ENCODE measurements at regions not wholly inside any gene's neighbourhood (a gene's known extent, or its start where the extent isn't known, plus 50 kb on each side); places are given as distances from the start of the nearest gene placed in this dataset.
"Not testable (repeated sequence)": the region's sequence is repeated elsewhere in the genome, so short reads cannot be mapped to it uniquely, and the experiment has no call there.

- DNase-seq (ENCODE audit: low read depth) = no peak
Measured at GRCh38 chr5:35561396-35561795, 56.3 kb upstream of the SPEF2 start.

- DNase-seq (ENCODE audit: low read depth) = no peak
Measured at GRCh38 chr5:35557748-35558147, 59.9 kb upstream of the SPEF2 start.

- no peak for DNase-seq (ENCODE audit: low read depth)
Measured at GRCh38 chr5:35557199-35557598, 60.5 kb upstream of the SPEF2 start.

GRCh38 chr5:35554016-35554415 lies 63.6 kb upstream of the SPEF2 start:
- DNase-seq (ENCODE audit: low read depth) = no peak

- no peak for DNase-seq (ENCODE audit: low read depth)
Measured at GRCh38 chr5:35545190-35545589, 72.5 kb upstream of the SPEF2 start.

GRCh38 chr5:35543408-35543807 lies 74.3 kb upstream of the SPEF2 start:
- no peak for DNase-seq (ENCODE audit: low read depth)

GRCh38 chr5:35540002-35540401 lies 77.7 kb upstream of the SPEF2 start:
- DNase-seq (ENCODE audit: low read depth) = no peak

- DNase-seq (ENCODE audit: low read depth) = no peak
Measured at GRCh38 chr5:35538198-35538931, 79.3 kb upstream of the SPEF2 start.

GRCh38 chr5:35533156-35533555 lies 84.5 kb upstream of the SPEF2 start:
- no peak for DNase-seq (ENCODE audit: low read depth)

GRCh38 chr5:35531553-35531952 lies 86.1 kb upstream of the SPEF2 start:
- not testable (repeated sequence) for DNase-seq (ENCODE audit: low read depth)

GRCh38 chr5:35518104-35518503 lies 99.6 kb upstream of the SPEF2 start:
- DNase-seq (ENCODE audit: low read depth) = no peak

GRCh38 chr5:35516271-35516670 lies 101.4 kb upstream of the SPEF2 start:
- no peak for DNase-seq (ENCODE audit: low read depth)

- DNase-seq (ENCODE audit: low read depth) = no peak
Measured at GRCh38 chr5:35513612-35514011, 104.1 kb upstream of the SPEF2 start.

- no peak for DNase-seq (ENCODE audit: low read depth)
Measured at GRCh38 chr5:35502206-35502605, 115.5 kb upstream of the SPEF2 start.

GRCh38 chr5:35488791-35489190 lies 128.9 kb upstream of the SPEF2 start:
- no peak for DNase-seq (ENCODE audit: low read depth)

GRCh38 chr5:35488055-35488454 lies 129.6 kb upstream of the SPEF2 start:
- no peak for DNase-seq (ENCODE audit: low read depth)

- no peak for DNase-seq (ENCODE audit: low read depth)
Measured at GRCh38 chr5:35487233-35488025, 130.2 kb upstream of the SPEF2 start.

- no peak for DNase-seq (ENCODE audit: low read depth)
Measured at GRCh38 chr5:35485487-35485886, 132.2 kb upstream of the SPEF2 start.

GRCh38 chr5:35484241-35484640 lies 133.4 kb upstream of the SPEF2 start:
- no peak for DNase-seq (ENCODE audit: low read depth)

GRCh38 chr5:35483780-35484179 lies 133.9 kb upstream of the SPEF2 start:
- DNase-seq (ENCODE audit: low read depth) = no peak

GRCh38 chr5:35483191-35483590 lies 134.5 kb upstream of the SPEF2 start:
- DNase-seq (ENCODE audit: low read depth) = no peak

GRCh38 chr5:35482167-35482755 lies 135.4 kb upstream of the SPEF2 start:
- DNase-seq (ENCODE audit: low read depth) = no peak
